GM12892 (cell line): ENCODE measurements at regions not wholly inside any gene's neighbourhood (a gene's known extent, or its start where the extent isn't known, plus 50 kb on each side); places are given as distances from the start of the nearest gene placed in this dataset.

Experiments used
- DNase-seq: peaks from one replicate; pipeline ENCODE4 v3.0.0; 2011; ENCODE audit not compliant: insufficient read length
- FAIRE-seq: peaks from 2 replicates; lab custom pipeline; 2011; peaks lifted over from hg19 to GRCh38; lab: Jason Lieb, UNC
- POLR2A ChIP-seq: IDR thresholded peaks from 2 replicates; pipeline ENCODE4 v1.6.1; 2011; ENCODE audit warnings: low read depth, low read length, control low read depth
- POLR2AphosphoS5 ChIP-seq: IDR thresholded peaks from 2 replicates; pipeline ENCODE4 v1.6.1; 2011; ENCODE audit warnings: low read depth, low read length, control low read depth
- TAF1 ChIP-seq: IDR thresholded peaks from 2 replicates; pipeline ENCODE4 v1.6.1; 2011; ENCODE audit warnings: low read depth, mild to moderate bottlenecking, control low read depth, low read length, borderline replicate concordance

GRCh38 chr10:79018521-79019011 lies 50.2 kb upstream of the ZMIZ1 start:
- FAIRE-seq: no peak
- TF ChIP-seq POLR2A (no peak), POLR2AphosphoS5 (no peak), TAF1 (no peak)
- no peak for DNase-seq
